RWPE2 (cell line): ENCODE measurements at regions not wholly inside any gene's neighbourhood (a gene's known extent, or its start where the extent isn't known, plus 50 kb on each side); places are given as distances from the start of the nearest gene placed in this dataset.

Source experiments
- ATAC-seq: fragments of 200-7000 bp; cut with Tn5 transposase; 3 replicates; pipeline ENCODE4 v1.9.1; 2021; ENCODE audit warnings: low read depth
- DNase-seq: peaks from one replicate; pipeline ENCODE4 v3.0.0-alpha.2; 2020; ENCODE audit warnings: low spot score
- H3K27ac ChIP-seq: fragments of 450-650 bp; 2 replicates; pipeline ENCODE4 v1.5.1; 2017; ENCODE audit warnings: mild to moderate bottlenecking; ENCODE audit not compliant: poor library complexity, severe bottlenecking
- H3K27me3 ChIP-seq: fragments of 250-450 bp; sonication (Bioruptor Pico); 2 replicates; pipeline ENCODE4 v1.5.1; 2021; ENCODE audit warnings: mild to moderate bottlenecking, moderate library complexity; ENCODE audit not compliant: insufficient read depth, poor library complexity, severe bottlenecking
- H3K36me3 ChIP-seq: fragments of 250-450 bp; sonication (Bioruptor Pico); 2 replicates; pipeline ENCODE4 v1.5.1; 2020; ENCODE audit warnings: low read depth, mild to moderate bottlenecking, moderate library complexity
- H3K4me1 ChIP-seq: fragments of 250-450 bp; sonication (Bioruptor Pico); 2 replicates; pipeline ENCODE4 v1.5.1; 2021; ENCODE audit warnings: mild to moderate bottlenecking, moderate library complexity; ENCODE audit not compliant: insufficient read depth, poor library complexity, severe bottlenecking
- H3K4me3 ChIP-seq: fragments of 250-450 bp; sonication (Bioruptor Pico); 2 replicates; pipeline ENCODE4 v1.5.1; 2021; ENCODE audit warnings: mild to moderate bottlenecking, moderate library complexity; ENCODE audit not compliant: severe bottlenecking
- H3K9me3 ChIP-seq: fragments of 250-450 bp; sonication (Bioruptor Pico); 2 replicates; pipeline ENCODE4 v1.5.1; 2021; ENCODE audit warnings: mild to moderate bottlenecking, moderate library complexity; ENCODE audit not compliant: severe bottlenecking
- CTCF ChIP-seq: fragments of 450-650 bp; IDR thresholded peaks from one replicate; pipeline ENCODE4 v1.5.1; 2017; ENCODE audit warnings: mild to moderate bottlenecking, moderate library complexity; ENCODE audit not compliant: poor library complexity, severe bottlenecking

DNA sequence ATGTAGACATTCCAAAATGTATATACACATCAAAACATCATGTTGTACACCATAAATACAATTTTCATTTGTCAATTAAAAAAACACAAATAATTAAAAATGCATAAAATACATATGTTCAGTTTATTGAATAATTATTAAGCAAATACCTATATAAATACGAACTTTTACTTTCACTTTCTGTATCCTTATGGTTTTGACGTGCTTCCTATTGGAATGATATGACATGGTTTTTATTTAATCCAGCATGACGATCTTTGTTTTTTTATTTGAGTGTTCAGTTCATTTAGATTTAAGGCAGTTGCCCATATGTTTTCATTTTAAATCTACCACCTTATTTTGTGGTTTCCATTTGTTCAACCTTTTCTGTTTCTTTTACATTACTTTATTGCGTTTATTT is 198.3 kb upstream of the PLET1 start:
- H3K4me3 ChIP-seq: peak overlapping the region; percentile 6
- no peak for TF ChIP-seq CTCF
- DNase-seq (no peak), ATAC-seq (no peak)
- H3K4me1 ChIP-seq: peaks cover 5% of the 10 kb centered on the region
- H3K27ac ChIP-seq: no peak overlapping the region
- H3K9me3 ChIP-seq: no peaks in the 10 kb centered on the region
- H3K36me3 ChIP-seq: no peaks in the 10 kb centered on the region
- H3K27me3 ChIP-seq: no peaks in the 10 kb centered on the region

- no peak overlapping the region for H3K4me3 ChIP-seq
- no peaks in the 10 kb centered on the region for H3K9me3 ChIP-seq
- no peaks in the 10 kb centered on the region for H3K27me3 ChIP-seq
- H3K36me3 ChIP-seq: no peaks in the 10 kb centered on the region
- no peak for TF ChIP-seq CTCF
- no peak for DNase-seq
- H3K27ac ChIP-seq: no peak overlapping the region
- peaks cover 5% of the 10 kb centered on the region for H3K4me1 ChIP-seq
- ATAC-seq: no peak
These were observed 199.5 kb upstream of the PLET1 start for GRCh38 chr11:112460141-112460540.

DNA sequence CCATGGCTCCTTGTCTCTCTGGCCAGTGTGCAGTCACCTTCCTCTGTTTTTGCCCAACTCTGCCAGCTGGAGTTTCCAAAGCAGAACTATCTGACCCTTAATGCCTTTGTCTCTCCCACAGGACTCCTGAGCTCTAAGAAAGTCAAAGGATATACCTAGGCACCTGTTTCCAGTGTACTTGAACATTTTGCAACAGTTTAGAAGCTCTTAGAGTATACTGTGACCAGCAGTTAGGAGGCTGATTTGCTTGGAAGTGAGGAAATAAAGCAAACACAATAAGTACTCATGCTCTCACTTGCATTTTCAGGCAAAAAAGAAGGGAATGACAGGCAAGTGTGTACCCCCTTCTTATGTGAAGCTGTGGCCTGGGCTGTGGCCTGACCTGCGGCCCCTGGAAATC is 204.3 kb upstream of the PLET1 start:
- no peaks in the 10 kb centered on the region for H3K9me3 ChIP-seq
- no peak overlapping the region for H3K27ac ChIP-seq
- no peaks in the 10 kb centered on the region for H3K4me1 ChIP-seq
- no peak for DNase-seq
- H3K4me3 ChIP-seq: no peak overlapping the region
- no peak for TF ChIP-seq CTCF
- H3K36me3 ChIP-seq: no peaks in the 10 kb centered on the region
- ATAC-seq: no peak
- H3K27me3 ChIP-seq: no peaks in the 10 kb centered on the region

DNA sequence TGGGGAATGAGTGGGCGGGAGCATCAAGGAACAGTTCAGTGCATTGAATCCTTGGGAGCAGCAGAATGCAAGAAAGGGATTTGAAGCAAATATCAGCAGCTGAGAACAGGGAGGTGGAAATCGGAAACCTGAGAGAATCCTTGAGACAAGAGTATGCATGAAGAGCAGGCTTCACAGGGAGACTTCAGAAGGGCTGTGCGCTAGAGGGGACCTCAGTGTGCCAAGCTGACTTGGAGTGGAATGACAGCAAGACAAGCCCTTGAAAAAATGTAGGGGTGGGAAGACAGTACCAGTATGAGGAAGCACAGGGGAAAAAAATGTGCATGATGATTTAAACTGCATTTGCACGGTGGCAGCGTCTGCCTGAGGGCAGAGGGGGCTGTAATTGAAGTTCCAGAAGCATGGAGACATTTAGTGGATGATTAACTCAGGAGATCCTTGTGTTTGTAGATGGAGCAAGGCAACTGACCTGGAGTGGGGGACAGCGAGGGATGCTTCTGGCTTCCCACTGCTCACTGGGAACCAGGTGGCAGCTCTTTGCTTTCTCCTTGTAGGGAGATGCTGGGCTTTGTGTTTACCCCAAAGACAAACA is 204.9 kb upstream of the PLET1 start:
- DNase-seq: no peak
- Histone ChIP-seq H3K36me3 (no peaks in the 10 kb centered on the region), H3K9me3 (no peaks in the 10 kb centered on the region), H3K4me1 (no peaks in the 10 kb centered on the region), H3K27ac (no peak overlapping the region), H3K27me3 (no peaks in the 10 kb centered on the region), H3K4me3 (no peak overlapping the region)
- no peak for ATAC-seq
- no peak for TF ChIP-seq CTCF

- TF ChIP-seq CTCF: no peak
- ATAC-seq: no peak
These were observed 207.1 kb upstream of the PLET1 start for GRCh38 chr11:112467721-112468120.

More at GRCh38 chr11:112467721-112468120, 207.1 kb upstream of the PLET1 start:
- DNase-seq: no peak
- no peaks in the 10 kb centered on the region for H3K4me1 ChIP-seq
- H3K27ac ChIP-seq: no peak overlapping the region
- H3K4me3 ChIP-seq: no peak overlapping the region
- no peaks in the 10 kb centered on the region for H3K9me3 ChIP-seq
- no peaks in the 10 kb centered on the region for H3K27me3 ChIP-seq
- H3K36me3 ChIP-seq: no peaks in the 10 kb centered on the region
